Prostate gland (tissue), 2 donors: ENCODE measurements at regions not wholly inside any gene's neighbourhood (a gene's known extent, or its start where the extent isn't known, plus 50 kb on each side); places are given as distances from the start of the nearest gene placed in this dataset.

Source experiments
- CTCF ChIP-seq, 4 experiments: fragments of 200-600 bp in 2 of 4; fragments of 450-650 bp in 2 of 4; sonication (generic) in 2 of 4; IDR thresholded peaks; 1 replicate in 3 of 4; 2 replicates in 1 of 4; pipeline ENCODE4 v1.5.1; 2016 to 2019; ENCODE audit warnings: antibody characterized with exemption in 4 of 4, mild to moderate bottlenecking in 2 of 4, moderate library complexity in 2 of 4
- POLR2A ChIP-seq: fragments of 450-650 bp; IDR thresholded peaks from one replicate; pipeline ENCODE4 v1.6.1; 2016; ENCODE audit warnings: antibody characterized with exemption, mild to moderate bottlenecking
- POLR2AphosphoS5 ChIP-seq: sonication (generic); formaldehyde crosslinking; IDR thresholded peaks from one replicate; pipeline ENCODE4 v1.6.1; 2017; ENCODE audit warnings: antibody characterized with exemption

- TF ChIP-seq POLR2AphosphoS5 (no peak), CTCF (IDR thresholded peaks at IDR 0.05) (no peak), POLR2A (no peak)
Observed at GRCh38 chr4:133324491-133324890, 175.4 kb downstream of the PCDH10 start.
